PFSK-1 (cell line): ENCODE measurements at regions not wholly inside any gene's neighbourhood (a gene's known extent, or its start where the extent isn't known, plus 50 kb on each side); places are given as distances from the start of the nearest gene placed in this dataset.

Source experiments
- POLR2AphosphoS5 ChIP-seq: IDR thresholded peaks from 2 replicates; pipeline ENCODE4 v1.6.1; 2012; ENCODE audit warnings: low read depth, mild to moderate bottlenecking, control low read depth, low read length, moderate library complexity
- TAF1 ChIP-seq: IDR thresholded peaks from 2 replicates; pipeline ENCODE4 v1.6.1; 2012; ENCODE audit warnings: low read length, control low read depth, borderline replicate concordance; ENCODE audit not compliant: insufficient read depth

DNA sequence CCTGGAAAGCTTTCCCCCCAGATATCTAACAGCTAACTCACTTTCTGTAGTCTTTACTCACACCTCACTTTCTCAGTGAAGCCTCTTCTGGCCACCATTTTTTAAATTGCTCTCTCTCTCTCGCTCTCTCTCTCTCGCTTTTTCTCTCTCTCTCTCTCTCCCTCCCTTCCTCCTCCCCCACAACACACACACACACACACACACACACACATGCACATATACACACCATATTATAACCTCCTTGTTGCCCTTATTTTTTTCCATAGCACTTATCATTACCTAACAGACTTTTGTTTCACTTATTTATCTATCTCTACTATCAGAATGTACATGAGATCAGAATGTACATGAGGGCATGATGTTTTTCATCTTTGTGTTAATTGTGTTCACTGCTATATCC, 156.8 kb downstream of the DUSP6 start:
- no peak for TF ChIP-seq POLR2AphosphoS5
- no peak for TF ChIP-seq TAF1
